ENCODE measurements at regions not wholly inside any gene's neighbourhood (a gene's known extent, or its start where the extent isn't known, plus 50 kb on each side); places are given as distances from the start of the nearest gene placed in this dataset.

GRCh38 chr12:63450816-63451215, 217.5 kb downstream of the DPY19L2 start:
- Histone ChIP-seq H3K27ac (ENCODE audit: extremely low read length, insufficient read depth, low read length) (no peak overlapping the region), H3K36me3 (replicated peaks in 1 of 2; ENCODE audit: control insufficient read depth in 1 of 2, insufficient read depth in 2 of 2, low read length in 2 of 2) (no peaks in the 10 kb centered on the region), H3K4me1 (ENCODE audit: insufficient read depth, low read length) (no peaks in the 10 kb centered on the region), H3K4me3 (replicated peaks in 1 of 3; ENCODE audit: insufficient read depth in 1 of 3, low read depth in 2 of 3, low read length in 3 of 3) (no peak overlapping the region), H2AFZ (ENCODE audit: low read length) (no peak overlapping the region), H3K9ac (ENCODE audit: insufficient read depth, low read depth, low read length) (no peak overlapping the region), H3K79me2 (ENCODE audit: insufficient read depth, low read length) (no peaks in the 10 kb centered on the region), H3K27me3 (ENCODE audit: control insufficient read depth in 1 of 2, insufficient read depth in 2 of 2, low read length in 2 of 2) (no peaks in the 10 kb centered on the region; a peak in 1 of 5 replicates), H3K9me3 (ENCODE audit: low read length) (no peaks in the 10 kb centered on the region), H4K20me1 (ENCODE audit: insufficient read depth, low read length) (no peaks in the 10 kb centered on the region), H3K4me2 (ENCODE audit: low read depth, low read length) (no peak overlapping the region)
- TF ChIP-seq SKIL (CRISPR knock-in tag; IDR thresholded peaks at IDR 0.05; ENCODE audit: borderline replicate concordance) (no peak), ZNF672 (CRISPR knock-in tag; IDR thresholded peaks at IDR 0.05) (no peak), EEA1 (CRISPR knock-in tag; IDR thresholded peaks at IDR 0.05; ENCODE audit: borderline replicate concordance) (no peak), ZNF33A (CRISPR knock-in tag; IDR thresholded peaks at IDR 0.05; ENCODE audit: borderline replicate concordance) (no peak), ISX (CRISPR knock-in tag; conservative IDR thresholded peaks at IDR 0.05) (no peak), HOXA7 (CRISPR knock-in tag; IDR thresholded peaks at IDR 0.05) (no peak), ZNF776 (CRISPR knock-in tag; IDR thresholded peaks at IDR 0.05) (no peak), TP53 (CRISPR knock-in tag; conservative IDR thresholded peaks at IDR 0.05) (no peak), BCL3 (CRISPR knock-in tag; IDR thresholded peaks at IDR 0.05) (no peak), ZNF580 (CRISPR knock-in tag; IDR thresholded peaks at IDR 0.05; ENCODE audit: borderline replicate concordance, low read depth) (no peak), TCF7 (IDR thresholded peaks at IDR 0.05; ENCODE audit: low read depth) (no peak), ZNF609 (CRISPR knock-in tag; IDR thresholded peaks at IDR 0.05; ENCODE audit: borderline replicate concordance) (no peak)
- in situ Hi-C loops (cut with HindIII; ENCODE audit: extremely low pct_ligation_motif_present, low pct_unique_long_range_greater_than_20kb) = no loop called here
- DNase-seq (ENCODE audit: low spot score) = no peak
- 1% methylated on average over 2 of the region's 2 CpGs for WGBS (ENCODE audit: low lambda C conversion rate)
- ChIA-PET CTCF (ENCODE audit: low intra/inter-chr PET ratio, low total read pairs) (no interaction called here), POLR2A (no interaction called here)
- no TSS peak for BruUV-seq (replicated peaks)
- intact Hi-C loops (cut with micrococcal nuclease; ENCODE audit: unreplicated experiment) = no loop called here
- no peak for FAIRE-seq
- no peak for ATAC-seq

Measured in HepG2 (cell line).